HG03442 (cell line): ENCODE measurements at regions not wholly inside any gene's neighbourhood (a gene's known extent, or its start where the extent isn't known, plus 50 kb on each side); places are given as distances from the start of the nearest gene placed in this dataset.
A peak's percentile ranks its signal among the peaks of the same experiment; 100 is the strongest.

Experiments
- ATAC-seq: cut with Tn5 transposase; IDR thresholded peaks from one replicate; pipeline ENCODE4 v1.9.1; 2021; ENCODE audit warnings: mild to moderate bottlenecking, moderate library complexity; ENCODE audit not compliant: unreplicated experiment

DNA sequence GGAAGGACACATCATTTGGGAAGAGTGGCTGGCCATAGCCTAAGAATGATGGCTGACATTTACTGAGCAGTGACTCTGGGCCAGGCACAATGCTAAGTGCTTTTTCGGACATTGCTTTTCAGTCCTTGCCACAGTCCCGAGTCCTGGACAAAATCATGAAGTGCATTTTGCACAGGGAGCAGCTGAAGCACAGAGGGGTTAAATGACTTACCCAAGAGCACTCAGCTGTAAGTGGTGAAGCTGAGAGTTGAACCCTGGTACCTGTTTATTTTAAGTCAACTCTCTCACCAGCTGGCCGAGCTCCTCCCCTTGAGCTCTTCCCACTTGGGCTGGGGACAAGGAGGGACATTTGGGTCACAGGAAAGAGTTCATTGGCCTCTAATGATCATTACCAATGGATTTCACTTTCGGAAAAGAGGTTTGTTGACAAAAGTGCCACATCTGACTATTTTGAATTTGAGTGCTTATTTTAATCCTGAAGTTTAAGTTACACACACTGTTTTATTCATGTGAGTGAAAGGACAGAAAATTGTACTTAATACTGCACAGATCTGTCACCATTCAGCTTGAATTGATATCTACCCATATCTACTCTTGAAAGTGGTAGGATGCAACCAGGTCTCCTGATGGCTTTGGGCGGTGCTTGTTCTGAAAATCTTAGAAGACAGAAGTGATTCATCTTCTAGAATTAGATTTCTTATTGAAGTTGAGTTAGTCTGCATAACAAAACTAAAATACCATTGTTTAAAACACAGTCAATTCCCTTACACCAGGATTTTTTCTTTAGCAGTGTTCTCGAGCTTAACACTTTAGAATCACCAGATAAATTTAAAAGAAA lies 368.7 kb upstream of the PROK2 start:
- no peak for ATAC-seq

- no peak for ATAC-seq
Measured at GRCh38 chr3:72152551-72153476, 367.9 kb upstream of the PROK2 start.

GRCh38 chr3:72151465-72152238 lies 366.7 kb upstream of the PROK2 start:
- no peak for ATAC-seq

DNA sequence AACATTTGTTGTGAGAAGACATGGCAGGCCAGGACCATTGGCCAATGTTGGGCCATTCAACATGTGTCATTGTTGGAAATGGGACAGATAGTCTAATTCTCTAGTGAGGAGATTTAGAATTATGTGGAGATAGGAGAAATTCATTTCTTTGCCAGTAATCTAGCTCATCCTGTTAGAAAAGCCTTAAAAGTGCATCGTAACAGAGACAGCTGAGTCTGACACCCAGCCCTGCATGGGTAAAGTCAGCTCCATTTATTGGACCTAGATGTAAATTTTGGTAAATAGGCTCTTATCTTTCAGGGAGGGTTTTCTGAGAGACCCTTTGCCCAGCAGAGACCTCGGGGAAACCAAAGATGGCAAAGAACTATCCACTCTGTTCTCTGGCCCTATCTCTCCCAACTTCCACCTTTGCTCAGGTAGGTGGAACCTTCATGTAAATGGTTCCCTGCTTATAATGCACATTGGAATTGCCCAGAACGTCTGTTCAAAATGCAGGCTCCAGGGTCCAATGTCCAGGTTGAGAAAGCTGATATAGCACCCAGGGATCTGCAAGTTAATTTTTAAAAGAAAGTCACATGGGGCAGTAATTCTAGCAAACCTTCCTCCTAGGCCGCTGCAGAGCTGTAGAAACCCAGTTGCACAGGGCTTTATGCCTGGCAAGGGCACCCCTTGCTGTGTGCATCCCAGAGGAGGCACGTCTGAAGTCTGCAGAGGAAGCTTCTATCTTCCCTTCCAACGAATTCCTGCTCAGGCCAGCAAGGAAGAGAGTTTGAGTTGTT lies 365.9 kb upstream of the PROK2 start:
- no peak for ATAC-seq

DNA sequence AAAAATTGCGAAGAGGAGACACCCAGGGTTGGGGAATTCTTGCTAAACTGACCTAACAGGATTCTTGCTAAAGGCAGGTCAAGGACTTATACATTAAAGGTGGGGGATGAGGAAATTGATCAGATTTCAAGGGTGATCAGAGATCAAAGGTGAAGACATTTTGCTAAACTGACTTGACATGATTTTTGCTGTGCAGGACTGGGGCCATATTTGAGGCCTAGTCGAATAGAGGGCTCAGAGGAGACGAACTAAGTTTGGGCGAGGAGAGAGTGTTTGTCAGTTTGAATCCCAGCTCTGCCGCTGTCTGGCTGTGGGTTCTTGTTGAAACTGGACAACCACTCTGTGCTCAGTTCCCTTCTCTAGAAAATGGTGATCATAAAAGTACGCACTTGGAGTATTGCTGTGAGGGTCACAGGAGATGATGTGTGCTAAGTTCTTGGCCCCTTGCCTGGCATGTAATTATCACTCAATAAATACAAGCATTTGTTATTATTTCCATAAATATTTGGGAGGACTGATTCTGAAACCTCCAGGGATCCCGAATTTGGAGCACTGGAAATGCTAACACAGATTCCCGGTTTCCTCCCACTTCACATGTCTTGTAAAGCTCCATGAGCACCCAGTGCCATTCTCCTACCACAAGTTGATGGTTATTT lies 364.8 kb upstream of the PROK2 start:
- no peak for ATAC-seq

- ATAC-seq: no peak
Measured at GRCh38 chr3:72147600-72147999, 362.7 kb upstream of the PROK2 start.

DNA sequence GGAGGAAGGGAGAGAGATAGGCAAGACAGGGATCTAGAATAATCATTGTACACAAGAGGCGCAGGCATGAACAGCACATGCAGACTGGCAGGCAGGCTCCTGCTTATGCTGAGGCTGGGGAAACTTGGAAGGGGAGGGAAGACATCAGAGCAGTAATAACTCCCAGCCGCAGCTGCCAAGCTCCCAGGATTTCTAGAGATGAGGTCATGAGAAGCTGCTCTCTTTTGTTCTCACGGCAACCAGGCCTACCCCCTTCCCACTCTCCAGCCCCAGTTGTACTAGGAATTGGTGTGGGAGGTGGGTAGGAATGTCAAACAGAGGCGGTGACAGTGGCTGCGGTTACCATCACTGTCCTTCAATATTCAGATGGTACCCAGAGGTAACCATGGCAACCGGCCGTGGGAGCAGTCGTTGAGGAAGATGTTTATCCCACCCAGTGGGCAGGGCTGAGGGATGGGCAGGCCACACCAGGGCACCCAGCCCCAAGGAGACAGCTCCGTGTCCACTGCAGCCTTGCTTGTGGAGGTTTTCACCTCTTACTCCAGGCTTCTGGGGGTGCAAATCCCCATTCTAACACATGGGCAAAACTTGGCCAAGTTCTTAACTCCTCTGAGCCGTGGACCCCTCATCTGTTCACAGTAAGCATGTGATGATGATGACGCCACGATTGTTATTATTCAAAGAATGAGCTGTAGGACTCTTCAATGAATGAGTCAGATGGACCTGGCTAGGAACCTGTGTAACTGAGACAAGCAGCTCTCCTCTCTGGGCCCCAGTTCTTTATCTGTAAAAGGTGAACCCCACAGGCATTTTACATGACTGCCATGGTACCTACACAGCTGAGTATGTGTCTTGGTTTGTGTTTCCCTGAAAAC lies 360.8 kb upstream of the PROK2 start:
- no peak for ATAC-seq

GRCh38 chr3:72144773-72145505 lies 360.0 kb upstream of the PROK2 start:
- ATAC-seq: peak; percentile 85

DNA sequence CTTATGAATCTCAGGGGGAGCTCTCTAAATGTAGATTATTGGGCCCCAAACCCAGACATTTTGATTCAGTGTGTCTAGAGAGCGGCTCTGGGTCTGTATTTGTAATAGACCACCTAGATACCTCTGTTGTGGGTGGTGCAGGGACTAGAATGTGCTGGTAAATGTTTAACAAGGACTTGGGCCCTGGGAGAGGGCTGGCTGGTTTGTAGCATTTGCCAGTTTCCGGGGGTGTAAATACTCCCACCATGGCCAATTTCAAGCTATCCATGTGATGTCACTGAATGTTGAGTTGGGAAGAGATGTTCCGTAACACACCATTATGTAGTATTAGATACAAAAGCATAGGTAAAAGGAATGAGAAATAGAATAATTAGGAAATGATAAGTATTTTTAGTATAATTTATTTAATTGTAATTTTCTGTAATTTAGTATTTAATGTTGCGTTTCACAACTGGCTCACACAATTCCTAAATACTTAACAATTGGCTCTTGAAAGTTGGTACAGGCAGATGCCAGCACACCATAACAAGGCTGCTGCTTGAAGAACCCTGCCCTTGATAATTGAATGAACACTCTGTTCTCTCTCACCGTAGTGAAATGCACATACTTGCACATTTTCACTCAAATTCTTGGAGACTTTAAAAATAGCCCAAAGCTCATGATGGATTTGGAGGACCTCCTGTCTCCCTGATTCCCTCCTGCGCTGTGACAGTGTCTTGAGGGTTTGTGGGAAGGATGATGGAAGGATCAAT lies 359.2 kb upstream of the PROK2 start:
- ATAC-seq: peak; percentile 3

DNA sequence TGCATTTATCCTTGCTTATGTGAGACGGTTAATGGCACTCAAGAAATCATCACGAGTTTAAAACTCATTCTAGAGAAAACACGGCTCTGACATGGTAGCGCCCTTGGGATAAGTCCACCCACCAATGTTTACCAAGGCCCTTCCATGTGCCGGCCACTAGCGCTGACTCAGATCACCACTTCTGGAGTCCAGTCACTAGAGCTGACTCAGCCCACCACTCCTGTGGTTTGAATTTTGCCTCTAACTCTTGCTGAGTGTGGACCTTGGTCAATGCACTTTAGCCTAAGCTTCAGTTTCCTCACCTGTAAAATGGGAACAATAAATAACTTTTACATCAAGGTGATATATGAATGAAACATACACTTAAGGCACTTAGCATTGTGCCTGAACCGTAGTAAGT lies 358.4 kb upstream of the PROK2 start:
- no peak for ATAC-seq

DNA sequence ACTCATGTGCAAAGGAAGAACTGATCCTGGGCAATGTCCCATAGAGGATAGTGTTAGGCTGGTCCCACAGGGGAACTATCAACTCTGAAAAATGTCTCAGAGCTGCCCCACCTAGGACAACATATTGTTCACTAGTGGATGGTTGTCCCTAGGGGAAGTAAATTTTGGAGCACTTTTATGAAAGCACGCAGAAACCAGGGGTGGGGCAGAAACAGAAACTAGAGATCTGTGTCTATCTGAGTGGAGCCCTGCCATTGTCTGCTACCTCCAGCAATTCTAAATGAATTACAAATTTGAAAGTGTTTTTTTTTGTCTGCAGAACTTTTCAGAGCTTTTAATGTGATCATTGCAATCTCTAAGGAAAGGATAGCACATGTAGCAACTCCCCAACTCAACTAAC lies 357.1 kb upstream of the PROK2 start:
- ATAC-seq: no peak

DNA sequence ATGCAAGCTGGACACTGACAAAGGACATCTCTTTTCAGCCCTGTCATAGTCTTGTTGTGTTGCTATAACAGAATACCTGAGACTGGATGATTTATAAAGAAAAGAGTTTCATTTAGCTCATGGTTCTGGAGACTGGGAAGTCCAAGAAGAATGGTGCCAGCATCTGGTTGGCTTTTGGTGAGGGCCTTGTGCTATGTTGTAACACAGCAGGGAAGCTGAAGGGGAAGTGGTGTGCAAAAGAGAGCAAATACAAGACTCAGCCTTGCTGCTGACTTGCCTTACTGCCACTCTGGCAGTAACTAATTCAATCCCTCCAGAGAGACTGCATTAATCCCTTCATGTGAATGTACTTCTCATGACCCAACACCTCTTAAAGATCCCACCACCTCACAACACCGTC lies 356.3 kb upstream of the PROK2 start:
- ATAC-seq: no peak

DNA sequence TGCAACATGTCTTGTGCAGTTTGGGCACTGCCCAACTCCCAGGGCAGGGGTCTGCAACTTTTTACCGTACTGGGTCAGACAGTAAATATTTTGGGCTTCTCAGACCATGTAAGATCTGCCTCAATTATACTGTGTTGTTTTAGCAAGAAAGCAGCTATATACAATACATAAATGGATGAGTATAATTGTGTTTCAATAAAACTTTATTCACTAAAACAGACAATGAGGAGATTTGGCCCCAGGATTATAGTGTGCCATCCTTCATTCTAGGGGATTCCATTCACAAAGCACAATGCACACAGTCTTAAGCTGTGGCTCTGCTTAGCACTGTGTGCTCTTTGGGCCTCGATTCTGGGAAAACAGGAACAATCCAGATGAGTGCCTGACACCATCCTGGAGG lies 354.4 kb upstream of the PROK2 start:
- no peak for ATAC-seq

GRCh38 chr3:72137865-72138861 lies 353.2 kb upstream of the PROK2 start:
- ATAC-seq: peak; percentile 52

DNA sequence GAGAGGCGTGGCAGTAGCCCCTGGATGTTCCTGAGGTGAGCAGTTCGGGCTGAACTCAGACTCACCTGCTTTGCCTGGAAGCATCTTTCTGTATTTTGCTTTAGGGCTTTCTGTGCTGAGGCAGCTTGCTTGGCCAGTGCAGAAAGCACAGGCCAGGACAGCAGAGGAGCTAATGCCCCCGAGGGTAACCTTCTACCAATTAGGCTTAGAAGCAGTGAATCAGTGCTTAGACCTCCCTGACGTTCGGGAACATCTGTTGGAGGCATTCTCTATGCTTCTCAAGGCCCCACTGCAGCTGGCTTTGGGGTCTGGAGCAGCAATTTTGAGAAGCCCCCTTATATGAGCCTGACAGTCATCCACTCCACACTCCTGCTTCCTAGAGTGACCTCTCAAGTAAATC lies 350.7 kb upstream of the PROK2 start:
- no peak for ATAC-seq

DNA sequence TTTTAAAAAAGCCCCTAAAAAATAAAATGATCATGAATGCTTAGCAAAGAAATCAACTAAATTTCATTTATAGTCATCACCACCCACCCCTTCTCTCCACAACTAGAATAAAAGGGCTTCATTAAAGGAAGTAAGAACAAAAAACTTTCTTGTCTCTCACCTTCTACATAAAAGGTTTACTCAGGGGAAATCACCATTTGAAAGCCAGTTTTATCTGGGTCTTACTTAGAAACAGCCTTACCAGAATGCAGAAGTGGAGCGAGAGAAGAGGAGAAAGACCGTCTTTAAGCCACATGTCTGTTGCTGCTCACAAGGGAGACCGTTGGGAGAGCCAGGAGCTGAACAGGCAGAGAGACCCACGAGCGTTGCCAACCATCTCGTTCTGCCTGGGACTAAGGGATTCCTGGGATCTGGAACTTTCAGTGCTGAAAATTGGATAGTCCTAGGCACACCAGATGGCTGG lies 350.1 kb upstream of the PROK2 start:
- ATAC-seq: peak; percentile 56
